ENCODE measurements at regions not wholly inside any gene's neighbourhood (a gene's known extent, or its start where the extent isn't known, plus 50 kb on each side); places are given as distances from the start of the nearest gene placed in this dataset.

GRCh38 chr1:63116016-63116415 is 206.4 kb upstream of the FOXD3 start:
- DNase-seq (ENCODE audit: low read depth, low spot score) = no peak

GRCh38 chr1:63119575-63120155 is 202.7 kb upstream of the FOXD3 start:
- DNase-seq (ENCODE audit: low read depth, low spot score) = no peak

- DNase-seq (ENCODE audit: low read depth, low spot score) = no peak
Observed at GRCh38 chr1:63122079-63122478, 200.3 kb upstream of the FOXD3 start.

- no peak for DNase-seq (ENCODE audit: low read depth, low spot score)
Observed at GRCh38 chr1:63124666-63125191, 197.6 kb upstream of the FOXD3 start.

- no peak for DNase-seq (ENCODE audit: low read depth, low spot score)
Observed at GRCh38 chr1:63126104-63126503, 196.3 kb upstream of the FOXD3 start.

GRCh38 chr1:63127376-63127775 is 195.0 kb upstream of the FOXD3 start:
- DNase-seq (ENCODE audit: low read depth, low spot score) = no peak

GRCh38 chr1:63128556-63128955 is 193.8 kb upstream of the FOXD3 start:
- no peak for DNase-seq (ENCODE audit: low read depth, low spot score)

GRCh38 chr1:63129184-63129583 is 193.2 kb upstream of the FOXD3 start:
- DNase-seq (ENCODE audit: low read depth, low spot score) = no peak

GRCh38 chr1:63129855-63130254 is 192.5 kb upstream of the FOXD3 start:
- no peak for DNase-seq (ENCODE audit: low read depth, low spot score)

GRCh38 chr1:63134501-63135173 is 187.7 kb upstream of the FOXD3 start:
- no peak for DNase-seq (ENCODE audit: low read depth, low spot score)

- DNase-seq (ENCODE audit: low read depth, low spot score) = no peak
Observed at GRCh38 chr1:63135174-63135512, 187.2 kb upstream of the FOXD3 start.

- DNase-seq (ENCODE audit: low read depth, low spot score) = no peak
Observed at GRCh38 chr1:63135801-63136200, 186.6 kb upstream of the FOXD3 start.

GRCh38 chr1:63142001-63142400 is 180.4 kb upstream of the FOXD3 start:
- no peak for DNase-seq (ENCODE audit: low read depth, low spot score)

GRCh38 chr1:63143482-63143881 is 178.9 kb upstream of the FOXD3 start:
- no peak for DNase-seq (ENCODE audit: low read depth, low spot score)

GRCh38 chr1:63147783-63148182 is 174.6 kb upstream of the FOXD3 start:
- DNase-seq (ENCODE audit: low read depth, low spot score) = no peak

GRCh38 chr1:63148825-63149645 is 173.3 kb upstream of the FOXD3 start:
- DNase-seq (ENCODE audit: low read depth, low spot score) = peak; percentile 65

GRCh38 chr1:63152572-63152971 is 169.8 kb upstream of the FOXD3 start:
- DNase-seq (ENCODE audit: low read depth, low spot score) = no peak

- no peak for DNase-seq (ENCODE audit: low read depth, low spot score)
Observed at GRCh38 chr1:63155437-63155836, 166.9 kb upstream of the FOXD3 start.

- DNase-seq (ENCODE audit: low read depth, low spot score) = no peak
Observed at GRCh38 chr1:63157085-63157484, 165.3 kb upstream of the FOXD3 start.

GRCh38 chr1:63169057-63169456 is 153.3 kb upstream of the FOXD3 start:
- DNase-seq (ENCODE audit: low read depth, low spot score) = no peak

GRCh38 chr1:63173161-63173560 is 149.2 kb upstream of the FOXD3 start:
- DNase-seq (ENCODE audit: low read depth, low spot score) = no peak

- DNase-seq (ENCODE audit: low read depth, low spot score) = peak; percentile 90
Observed at GRCh38 chr1:63189677-63190076, 132.7 kb upstream of the FOXD3 start.

GRCh38 chr1:63190171-63190570 is 132.2 kb upstream of the FOXD3 start:
- no peak for DNase-seq (ENCODE audit: low read depth, low spot score)

Data from iPS DF 19.7 (cell line).